Activated T-helper 1 cell treated with Interleukin-2 at 50 U/mL for 16 hours (primary cell): ENCODE measurements at regions not wholly inside any gene's neighbourhood (a gene's known extent, or its start where the extent isn't known, plus 50 kb on each side); places are given as distances from the start of the nearest gene placed in this dataset.

Source experiments
- DNase-seq: peaks from one replicate; pipeline ENCODE4 v3.0.0-alpha.2; 2020; ENCODE audit warnings: low read depth

GRCh38 chr5:87949676-87950631 is 318.7 kb downstream of the TMEM161B start:
- DNase-seq, result no peak

GRCh38 chr5:87948486-87948885 is 320.2 kb downstream of the TMEM161B start:
- DNase-seq, result no peak

GRCh38 chr5:87946271-87946670 is 322.4 kb downstream of the TMEM161B start:
- DNase-seq, result no peak

GRCh38 chr5:87945286-87945650 is 323.4 kb downstream of the TMEM161B start:
- DNase-seq, result no peak

- DNase-seq, result no peak
These were observed 323.9 kb downstream of the TMEM161B start for GRCh38 chr5:87944553-87945285.

GRCh38 chr5:87940775-87941174 is 327.9 kb downstream of the TMEM161B start:
- no peak for DNase-seq

- no peak for DNase-seq
These were observed 332.0 kb downstream of the TMEM161B start for GRCh38 chr5:87936667-87937066.

GRCh38 chr5:87924436-87924835 is 344.2 kb downstream of the TMEM161B start:
- DNase-seq, result no peak

GRCh38 chr5:87916320-87916719 is 352.3 kb downstream of the TMEM161B start:
- DNase-seq, result no peak

GRCh38 chr5:87912419-87912818 is 356.2 kb downstream of the TMEM161B start:
- no peak for DNase-seq

GRCh38 chr5:87909382-87909781 is 359.3 kb downstream of the TMEM161B start:
- DNase-seq, result no peak

GRCh38 chr5:87906962-87907361 is 361.7 kb downstream of the TMEM161B start:
- DNase-seq, result no peak

- DNase-seq, result no peak
These were observed 368.2 kb downstream of the TMEM161B start for GRCh38 chr5:87900419-87900818.

GRCh38 chr5:87899721-87900131 is 368.9 kb downstream of the TMEM161B start:
- DNase-seq, result no peak

GRCh38 chr5:87899208-87899661 is 369.4 kb downstream of the TMEM161B start:
- no peak for DNase-seq

GRCh38 chr5:87898574-87898973 is 370.1 kb downstream of the TMEM161B start:
- no peak for DNase-seq

GRCh38 chr5:87888139-87888538 is 380.5 kb downstream of the TMEM161B start:
- no peak for DNase-seq

- no peak for DNase-seq
These were observed 381.4 kb downstream of the TMEM161B start for GRCh38 chr5:87887247-87887646.

GRCh38 chr5:87886164-87886563 is 382.5 kb downstream of the TMEM161B start:
- no peak for DNase-seq

GRCh38 chr5:87885758-87886157 is 382.9 kb downstream of the TMEM161B start:
- no peak for DNase-seq

GRCh38 chr5:87877495-87877894 is 391.1 kb downstream of the TMEM161B start:
- DNase-seq, result no peak

- no peak for DNase-seq
These were observed 391.6 kb downstream of the TMEM161B start for GRCh38 chr5:87877023-87877422.

GRCh38 chr5:87876616-87877015 is 392.0 kb downstream of the TMEM161B start:
- no peak for DNase-seq
